Fibroblast of villous mesenchyme (primary cell): ENCODE measurements at regions not wholly inside any gene's neighbourhood (a gene's known extent, or its start where the extent isn't known, plus 50 kb on each side); places are given as distances from the start of the nearest gene placed in this dataset.
A peak's percentile ranks its signal among the peaks of the same experiment; 100 is the strongest.

Experiments used
- DNase-seq: peaks from one replicate; pipeline ENCODE4 v3.0.0-alpha.2; 2010; ENCODE audit warnings: low read depth
- H3K4me3 ChIP-seq: 2 replicates; pipeline ENCODE4 v1.5.1; 2011; ENCODE audit warnings: low read depth, mild to moderate bottlenecking, low read length
- TF ChIP-seq, protein P1 (sequence below): IDR thresholded peaks from 2 replicates; pipeline ENCODE4 v1.5.1; 2012; ENCODE audit warnings: low read depth, mild to moderate bottlenecking, low read length; ENCODE audit not compliant: insufficient read depth

- TF ChIP-seq, protein P1, sequence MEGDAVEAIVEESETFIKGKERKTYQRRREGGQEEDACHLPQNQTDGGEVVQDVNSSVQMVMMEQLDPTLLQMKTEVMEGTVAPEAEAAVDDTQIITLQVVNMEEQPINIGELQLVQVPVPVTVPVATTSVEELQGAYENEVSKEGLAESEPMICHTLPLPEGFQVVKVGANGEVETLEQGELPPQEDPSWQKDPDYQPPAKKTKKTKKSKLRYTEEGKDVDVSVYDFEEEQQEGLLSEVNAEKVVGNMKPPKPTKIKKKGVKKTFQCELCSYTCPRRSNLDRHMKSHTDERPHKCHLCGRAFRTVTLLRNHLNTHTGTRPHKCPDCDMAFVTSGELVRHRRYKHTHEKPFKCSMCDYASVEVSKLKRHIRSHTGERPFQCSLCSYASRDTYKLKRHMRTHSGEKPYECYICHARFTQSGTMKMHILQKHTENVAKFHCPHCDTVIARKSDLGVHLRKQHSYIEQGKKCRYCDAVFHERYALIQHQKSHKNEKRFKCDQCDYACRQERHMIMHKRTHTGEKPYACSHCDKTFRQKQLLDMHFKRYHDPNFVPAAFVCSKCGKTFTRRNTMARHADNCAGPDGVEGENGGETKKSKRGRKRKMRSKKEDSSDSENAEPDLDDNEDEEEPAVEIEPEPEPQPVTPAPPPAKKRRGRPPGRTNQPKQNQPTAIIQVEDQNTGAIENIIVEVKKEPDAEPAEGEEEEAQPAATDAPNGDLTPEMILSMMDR = no peak
- no peak overlapping the region for H3K4me3 ChIP-seq
- no peak for DNase-seq
These were observed 428.7 kb upstream of the TNP1 start for GRCh38 chr2:217288472-217289063.

GRCh38 chr2:217286833-217287232 is 427.0 kb upstream of the TNP1 start:
- peak; percentile 88 for DNase-seq
- no peak overlapping the region for H3K4me3 ChIP-seq
- TF ChIP-seq, protein P1 = no peak

GRCh38 chr2:217285926-217286325 is 426.1 kb upstream of the TNP1 start:
- TF ChIP-seq, protein P1 = no peak
- H3K4me3 ChIP-seq = no peak overlapping the region
- no peak for DNase-seq

DNA sequence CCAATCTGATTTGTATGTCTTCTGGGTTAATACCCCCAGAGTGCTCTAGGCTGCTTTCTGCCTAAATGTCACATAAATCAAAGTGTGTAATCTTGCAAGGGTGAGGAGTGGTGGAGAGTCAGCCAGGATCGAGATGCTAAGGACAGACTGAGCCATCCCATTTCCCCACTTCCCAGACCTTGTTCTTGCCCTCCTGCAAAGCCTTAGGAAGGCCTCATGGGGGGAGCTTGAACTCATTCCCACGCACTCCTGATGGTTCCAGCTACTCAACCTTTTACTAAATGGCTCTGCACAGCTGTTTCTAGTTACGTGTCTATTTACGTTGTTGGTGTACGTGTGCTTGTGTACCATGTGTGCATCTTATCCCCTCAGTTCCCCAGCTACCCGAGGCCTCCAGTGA is 423.6 kb upstream of the TNP1 start:
- no peak overlapping the region for H3K4me3 ChIP-seq
- TF ChIP-seq, protein P1 = no peak
- peak; percentile 26 for DNase-seq

- DNase-seq = no peak
- TF ChIP-seq, protein P1 = no peak
- no peak overlapping the region for H3K4me3 ChIP-seq
These were observed 422.7 kb upstream of the TNP1 start for GRCh38 chr2:217282531-217282930.

DNA sequence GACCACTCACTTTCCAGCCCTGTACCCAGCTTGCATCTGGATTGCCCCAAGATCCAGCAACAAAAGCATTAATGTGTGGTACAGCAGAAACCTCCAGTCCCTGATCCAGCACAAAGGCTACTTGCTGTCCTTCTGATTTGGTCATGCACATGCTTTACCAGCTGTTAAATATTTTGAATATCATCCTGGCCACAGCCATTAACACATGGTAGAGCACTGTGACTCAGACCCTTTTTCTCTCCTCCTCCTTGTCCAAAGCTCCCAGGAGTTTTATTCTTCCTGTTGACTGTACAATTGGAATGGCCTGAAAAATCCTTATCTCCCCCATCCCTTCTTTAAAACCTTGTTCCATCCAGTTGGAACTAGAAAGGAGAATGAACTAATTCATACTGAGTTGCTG is 419.7 kb upstream of the TNP1 start:
- DNase-seq = peak; percentile 93
- no peak overlapping the region for H3K4me3 ChIP-seq
- TF ChIP-seq, protein P1 = no peak

- DNase-seq = no peak
- no peak overlapping the region for H3K4me3 ChIP-seq
- TF ChIP-seq, protein P1 = no peak
These were observed 419.3 kb upstream of the TNP1 start for GRCh38 chr2:217279140-217279539.
